ENCODE measurements at regions not wholly inside any gene's neighbourhood (a gene's known extent, or its start where the extent isn't known, plus 50 kb on each side); places are given as distances from the start of the nearest gene placed in this dataset.

GRCh38 chr13:65977525-65977924 lies 1252.6 kb downstream of the PCDH9 start:
- TF ChIP-seq EP300 (IDR thresholded peaks at IDR 0.05) = no peak
- TF ChIP-seq, protein P1, sequence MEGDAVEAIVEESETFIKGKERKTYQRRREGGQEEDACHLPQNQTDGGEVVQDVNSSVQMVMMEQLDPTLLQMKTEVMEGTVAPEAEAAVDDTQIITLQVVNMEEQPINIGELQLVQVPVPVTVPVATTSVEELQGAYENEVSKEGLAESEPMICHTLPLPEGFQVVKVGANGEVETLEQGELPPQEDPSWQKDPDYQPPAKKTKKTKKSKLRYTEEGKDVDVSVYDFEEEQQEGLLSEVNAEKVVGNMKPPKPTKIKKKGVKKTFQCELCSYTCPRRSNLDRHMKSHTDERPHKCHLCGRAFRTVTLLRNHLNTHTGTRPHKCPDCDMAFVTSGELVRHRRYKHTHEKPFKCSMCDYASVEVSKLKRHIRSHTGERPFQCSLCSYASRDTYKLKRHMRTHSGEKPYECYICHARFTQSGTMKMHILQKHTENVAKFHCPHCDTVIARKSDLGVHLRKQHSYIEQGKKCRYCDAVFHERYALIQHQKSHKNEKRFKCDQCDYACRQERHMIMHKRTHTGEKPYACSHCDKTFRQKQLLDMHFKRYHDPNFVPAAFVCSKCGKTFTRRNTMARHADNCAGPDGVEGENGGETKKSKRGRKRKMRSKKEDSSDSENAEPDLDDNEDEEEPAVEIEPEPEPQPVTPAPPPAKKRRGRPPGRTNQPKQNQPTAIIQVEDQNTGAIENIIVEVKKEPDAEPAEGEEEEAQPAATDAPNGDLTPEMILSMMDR (IDR thresholded peaks at IDR 0.05) = no peak
- TF ChIP-seq POLR2A (IDR thresholded peaks at IDR 0.05; ENCODE audit: low read depth) = no peak

Data from esophagus muscularis mucosa (tissue), 4 donors.